ENCODE measurements at regions not wholly inside any gene's neighbourhood (a gene's known extent, or its start where the extent isn't known, plus 50 kb on each side); places are given as distances from the start of the nearest gene placed in this dataset.

DNA sequence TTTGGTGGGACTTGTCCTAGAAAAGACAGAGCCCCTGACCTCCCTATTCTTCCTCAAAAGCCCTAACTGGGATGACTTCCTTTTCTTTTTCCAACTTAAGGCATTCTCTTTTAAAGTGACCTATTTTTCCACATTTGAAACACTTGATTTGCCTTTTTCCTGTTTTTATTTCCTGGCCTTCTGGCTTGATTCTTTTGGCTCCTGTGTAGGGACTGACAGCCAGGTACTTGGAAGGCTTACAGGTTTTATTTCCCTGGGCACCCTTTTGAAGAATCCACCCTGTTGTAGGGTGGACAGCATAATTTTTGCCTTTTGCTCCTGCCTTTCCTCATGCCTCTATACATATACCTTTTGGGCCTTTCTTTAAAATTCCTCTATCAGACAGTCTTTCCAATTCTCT lies 271.0 kb upstream of the AMELY start:
- no peak overlapping the region for H2BK5ac ChIP-seq (ENCODE audit: low read depth, low read length)
- H3K79me1 ChIP-seq (ENCODE audit: low read depth, low read length) = no peaks in the 10 kb centered on the region
- ChIA-PET POLR2A (ENCODE audit: partially characterized antibody) (no interaction called here), CTCF (ENCODE audit: partially characterized antibody) (no interaction called here)
- H2BK120ac ChIP-seq (replicated peaks; ENCODE audit: low read depth, low read length) = no peak overlapping the region
- no peak overlapping the region for H2AK5ac ChIP-seq (ENCODE audit: low read depth, low read length)
- TF ChIP-seq MAFK (IDR thresholded peaks at IDR 0.05; ENCODE audit: low read depth, low read length) = no peak
- TF ChIP-seq HDAC2 (IDR thresholded peaks at IDR 0.05; ENCODE audit: borderline replicate concordance in 1 of 2, low read depth in 2 of 2, low read length in 2 of 2) = no peak
- no peak for TF ChIP-seq YY1 (IDR thresholded peaks at IDR 0.05; ENCODE audit: low read depth, low read length)
- TF ChIP-seq, protein P1, sequence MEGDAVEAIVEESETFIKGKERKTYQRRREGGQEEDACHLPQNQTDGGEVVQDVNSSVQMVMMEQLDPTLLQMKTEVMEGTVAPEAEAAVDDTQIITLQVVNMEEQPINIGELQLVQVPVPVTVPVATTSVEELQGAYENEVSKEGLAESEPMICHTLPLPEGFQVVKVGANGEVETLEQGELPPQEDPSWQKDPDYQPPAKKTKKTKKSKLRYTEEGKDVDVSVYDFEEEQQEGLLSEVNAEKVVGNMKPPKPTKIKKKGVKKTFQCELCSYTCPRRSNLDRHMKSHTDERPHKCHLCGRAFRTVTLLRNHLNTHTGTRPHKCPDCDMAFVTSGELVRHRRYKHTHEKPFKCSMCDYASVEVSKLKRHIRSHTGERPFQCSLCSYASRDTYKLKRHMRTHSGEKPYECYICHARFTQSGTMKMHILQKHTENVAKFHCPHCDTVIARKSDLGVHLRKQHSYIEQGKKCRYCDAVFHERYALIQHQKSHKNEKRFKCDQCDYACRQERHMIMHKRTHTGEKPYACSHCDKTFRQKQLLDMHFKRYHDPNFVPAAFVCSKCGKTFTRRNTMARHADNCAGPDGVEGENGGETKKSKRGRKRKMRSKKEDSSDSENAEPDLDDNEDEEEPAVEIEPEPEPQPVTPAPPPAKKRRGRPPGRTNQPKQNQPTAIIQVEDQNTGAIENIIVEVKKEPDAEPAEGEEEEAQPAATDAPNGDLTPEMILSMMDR (IDR thresholded peaks at IDR 0.05; ENCODE audit: control extremely low read depth in 1 of 3, insufficient read depth in 1 of 3, low read depth in 1 of 3, low read length in 3 of 3) = no peak
- no peak for TF ChIP-seq SIX5 (IDR thresholded peaks at IDR 0.05; ENCODE audit: low read depth, low read length)
- TF ChIP-seq SAP30 (IDR thresholded peaks at IDR 0.05; ENCODE audit: insufficient read depth, insufficient replicate concordance, low read length) = no peak
- no peak for TF ChIP-seq CBX5 (IDR thresholded peaks at IDR 0.05; ENCODE audit: low read depth, low read length)
- TF ChIP-seq FOSL1 (IDR thresholded peaks at IDR 0.05; ENCODE audit: insufficient read depth, low read depth, low read length) = no peak
- no peak for TF ChIP-seq ASH2L (IDR thresholded peaks at IDR 0.05; ENCODE audit: low read length)
- TF ChIP-seq RFX5 (IDR thresholded peaks at IDR 0.05; ENCODE audit: borderline replicate concordance, low read depth, low read length) = no peak
- TF ChIP-seq BACH1 (IDR thresholded peaks at IDR 0.05; ENCODE audit: low read length) = no peak
- H3K14ac ChIP-seq (ENCODE audit: insufficient read length) = no peak overlapping the region
- peaks cover 2 to 8% of the 10 kb centered on the region in 2 experiments; a peak in 1 of 4 replicates for H3K9me3 ChIP-seq (ENCODE audit: insufficient read depth in 2 of 2, low read depth in 1 of 2, low read length in 1 of 2)
- no peak overlapping the region for H2BK15ac ChIP-seq (ENCODE audit: low read length)
- H4K20me1 ChIP-seq (replicated peaks in 1 of 2; ENCODE audit: control insufficient read depth in 1 of 2, insufficient read depth in 2 of 2, low read length in 2 of 2) = no peaks in the 10 kb centered on the region
- H3K23ac ChIP-seq (ENCODE audit: insufficient read length) = no peak overlapping the region
- no peak overlapping the region for H4K91ac ChIP-seq (replicated peaks; ENCODE audit: insufficient read length, low read length)
- no peak for DNase-seq (ENCODE audit: low read depth in 1 of 2, low spot score in 2 of 2)
- FAIRE-seq = no peak
- H3K9ac ChIP-seq (replicated peaks in 1 of 4; ENCODE audit: extremely low read depth in 1 of 4, low read depth in 3 of 4, low read length in 3 of 4) = no peak overlapping the region
- H3K18ac ChIP-seq (ENCODE audit: extremely low read depth, low read length) = no peak overlapping the region
- H2AFZ ChIP-seq (ENCODE audit: low read length) = no peak overlapping the region
- H3K56ac ChIP-seq (replicated peaks; ENCODE audit: insufficient read length, low read depth, low read length) = no peak overlapping the region
- no peak overlapping the region for H4K5ac ChIP-seq (ENCODE audit: insufficient read length, low read depth, low read length)
- H3K36me3 ChIP-seq (ENCODE audit: control insufficient read depth in 2 of 4, insufficient read depth in 4 of 4, low read length in 3 of 4) = no peaks in the 10 kb centered on the region
- H3K4ac ChIP-seq (replicated peaks; ENCODE audit: insufficient read length, low read depth, low read length) = no peak overlapping the region
- no peak overlapping the region for H2BK12ac ChIP-seq (ENCODE audit: low read depth, low read length)
- no peaks in the 10 kb centered on the region for H3K79me2 ChIP-seq (ENCODE audit: control insufficient read depth in 1 of 2, insufficient read depth in 2 of 2, low read length in 2 of 2)
- H3K4me2 ChIP-seq (ENCODE audit: insufficient read depth in 1 of 2, low read depth in 2 of 2, low read length in 2 of 2) = no peak overlapping the region
- H3K23me2 ChIP-seq (ENCODE audit: low read depth, low read length) = no peaks in the 10 kb centered on the region
- H3K4me3 ChIP-seq (ENCODE audit: extremely low read depth in 1 of 4, insufficient read depth in 2 of 4, low read depth in 3 of 4, low read length in 4 of 4) = no peak overlapping the region
- H2BK20ac ChIP-seq (ENCODE audit: low read length) = no peak overlapping the region
- H3K27me3 ChIP-seq (replicated peaks in 1 of 4; ENCODE audit: control insufficient read depth in 3 of 4, extremely low read depth in 1 of 4, insufficient read depth in 3 of 4, low read length in 3 of 4) = no peaks in the 10 kb centered on the region
- H4K8ac ChIP-seq (ENCODE audit: extremely low read depth, insufficient read depth, low read length) = no peak overlapping the region
- H3K4me1 ChIP-seq (replicated peaks in 1 of 4; ENCODE audit: control insufficient read depth in 3 of 4, insufficient read depth in 4 of 4, low read length in 3 of 4) = no peaks in the 10 kb centered on the region; a peak in 2 of 7 replicates
- no peak overlapping the region for H3K27ac ChIP-seq (ENCODE audit: low read depth, low read length)

Measured in H1 (cell line).